OCI-LY1 (cell line): ENCODE measurements at regions not wholly inside any gene's neighbourhood (a gene's known extent, or its start where the extent isn't known, plus 50 kb on each side); places are given as distances from the start of the nearest gene placed in this dataset.

Source experiments
- CTCF ChIP-seq: fragments of 200-600 bp; sonication (generic), shearing (Covaris generic); IDR thresholded peaks from 2 replicates; pipeline ENCODE4 v1.5.1; 2017; ENCODE audit warnings: mild to moderate bottlenecking, antibody characterized with exemption, low read length, moderate library complexity, mixed read lengths
- EZH2 ChIP-seq: fragments of 200-600 bp; sonication (generic), shearing (Covaris generic); IDR thresholded peaks from 2 replicates; pipeline ENCODE4 v1.8.0; 2017; ENCODE audit warnings: borderline replicate concordance, mixed run types, mild to moderate bottlenecking, antibody characterized with exemption, low read length, moderate library complexity, mixed read lengths

- no peak for TF ChIP-seq CTCF
- TF ChIP-seq EZH2 = no peak
These were observed 122.5 kb upstream of the SNRPN start for GRCh38 chr15:24832282-24832681.
